H1 (cell line): ENCODE measurements at regions not wholly inside any gene's neighbourhood (a gene's known extent, or its start where the extent isn't known, plus 50 kb on each side); places are given as distances from the start of the nearest gene placed in this dataset.

Experiments
- ATF3 ChIP-seq: IDR thresholded peaks from 2 replicates; pipeline ENCODE4 v1.6.1; 2011; ENCODE audit warnings: low read depth, mild to moderate bottlenecking, low read length; ENCODE audit not compliant: insufficient read depth
- BACH1 ChIP-seq: IDR thresholded peaks from 2 replicates; pipeline ENCODE4 v1.6.1; 2012; ENCODE audit warnings: low read length, improper control_type of control experiment
- CTCF ChIP-seq, 3 experiments: IDR thresholded peaks; 1 replicate in 2 of 3; 2 replicates in 1 of 3; pipeline versions ENCODE4 v1.5.1 to v1.6.1; 2011; ENCODE audit warnings: low read length in 3 of 3, mild to moderate bottlenecking in 3 of 3, inconsistent platforms in 2 of 3, low read depth in 1 of 3, moderate library complexity in 1 of 3; ENCODE audit not compliant: insufficient read depth in 1 of 3; ENCODE audit errors: control extremely low read depth in 1 of 3
- EZH2 ChIP-seq: fragments of 200-600 bp; sonication (generic); IDR thresholded peaks from 2 replicates; pipeline ENCODE4 v1.7.1; 2012; ENCODE audit warnings: low read depth, mild to moderate bottlenecking, moderate library complexity, low read length, inconsistent platforms; ENCODE audit not compliant: severe bottlenecking
- NRF1 ChIP-seq: IDR thresholded peaks from 2 replicates; pipeline ENCODE4 v1.6.1; 2011; ENCODE audit warnings: mild to moderate bottlenecking, low read depth, low read length, improper control_type of control experiment
- SIN3A ChIP-seq, 2 experiments: IDR thresholded peaks in 1 of 2; conservative IDR thresholded peaks in 1 of 2; 2 replicates each; pipeline ENCODE4 v1.6.1; 2011 to 2012; ENCODE audit warnings: low read length in 2 of 2, improper control_type of control experiment in 1 of 2, low read depth in 1 of 2, mild to moderate bottlenecking in 1 of 2

- TF ChIP-seq EZH2, result no peak
- TF ChIP-seq CTCF (IDR thresholded peaks at IDR 0.05; ENCODE audit: control extremely low read depth in 1 of 3, insufficient read depth in 1 of 3, low read depth in 1 of 3, low read length in 3 of 3), result no peak
- no peak for TF ChIP-seq BACH1
- TF ChIP-seq ATF3, result no peak
- TF ChIP-seq SIN3A (conservative IDR thresholded peaks at IDR 0.05 in 1 of 2, IDR thresholded peaks at IDR 0.05 in 1 of 2; ENCODE audit: low read depth in 1 of 2, low read length in 2 of 2), result no peak
- no peak for TF ChIP-seq NRF1
Observed at GRCh38 chr4:140284456-140284855, 89.0 kb upstream of the SCOC start.
